ENCODE measurements at regions not wholly inside any gene's neighbourhood (a gene's known extent, or its start where the extent isn't known, plus 50 kb on each side); places are given as distances from the start of the nearest gene placed in this dataset.

- DNase-seq (ENCODE audit: extremely low read depth in 1 of 2, low read depth in 1 of 2), result no peak
Measured at GRCh38 chr16:87228363-87228762, 88.8 kb downstream of the C16orf95 start.

GRCh38 chr16:87229230-87230188 lies 87.7 kb downstream of the C16orf95 start:
- DNase-seq (ENCODE audit: extremely low read depth in 1 of 2, low read depth in 1 of 2), result no peak

- DNase-seq (ENCODE audit: extremely low read depth in 1 of 2, low read depth in 1 of 2), result no peak
Measured at GRCh38 chr16:87230571-87230970, 86.6 kb downstream of the C16orf95 start.

- DNase-seq (ENCODE audit: extremely low read depth in 1 of 2, low read depth in 1 of 2), result no peak
Measured at GRCh38 chr16:87231295-87231694, 85.9 kb downstream of the C16orf95 start.

GRCh38 chr16:87231911-87232310 lies 85.3 kb downstream of the C16orf95 start:
- no peak for DNase-seq (ENCODE audit: extremely low read depth in 1 of 2, low read depth in 1 of 2)

GRCh38 chr16:87233928-87234327 lies 83.3 kb downstream of the C16orf95 start:
- no peak for DNase-seq (ENCODE audit: extremely low read depth in 1 of 2, low read depth in 1 of 2)

- DNase-seq (ENCODE audit: extremely low read depth in 1 of 2, low read depth in 1 of 2), result no peak
Measured at GRCh38 chr16:87234601-87235000, 82.6 kb downstream of the C16orf95 start.

GRCh38 chr16:87235810-87236515 lies 81.2 kb downstream of the C16orf95 start:
- no peak for DNase-seq (ENCODE audit: extremely low read depth in 1 of 2, low read depth in 1 of 2)

- no peak for DNase-seq (ENCODE audit: extremely low read depth in 1 of 2, low read depth in 1 of 2)
Measured at GRCh38 chr16:87236516-87237115, 80.6 kb downstream of the C16orf95 start.

GRCh38 chr16:87238361-87238715 lies 78.9 kb downstream of the C16orf95 start:
- no peak for DNase-seq (ENCODE audit: extremely low read depth in 1 of 2, low read depth in 1 of 2)

GRCh38 chr16:87239545-87239944 lies 77.6 kb downstream of the C16orf95 start:
- DNase-seq (ENCODE audit: extremely low read depth in 1 of 2, low read depth in 1 of 2), result no peak

- DNase-seq (ENCODE audit: extremely low read depth in 1 of 2, low read depth in 1 of 2), result no peak
Measured at GRCh38 chr16:87240211-87241136, 76.7 kb downstream of the C16orf95 start.

GRCh38 chr16:87241137-87241771 lies 75.9 kb downstream of the C16orf95 start:
- no peak for DNase-seq (ENCODE audit: extremely low read depth in 1 of 2, low read depth in 1 of 2)

- no peak for DNase-seq (ENCODE audit: extremely low read depth in 1 of 2, low read depth in 1 of 2)
Measured at GRCh38 chr16:87243478-87243877, 73.7 kb downstream of the C16orf95 start.

GRCh38 chr16:87244636-87245197 lies 72.5 kb downstream of the C16orf95 start:
- no peak for DNase-seq (ENCODE audit: extremely low read depth in 1 of 2, low read depth in 1 of 2)

GRCh38 chr16:87245511-87245910 lies 71.7 kb downstream of the C16orf95 start:
- no peak for DNase-seq (ENCODE audit: extremely low read depth in 1 of 2, low read depth in 1 of 2)

- DNase-seq (ENCODE audit: extremely low read depth in 1 of 2, low read depth in 1 of 2), result no peak
Measured at GRCh38 chr16:87246269-87247065, 70.7 kb downstream of the C16orf95 start.

GRCh38 chr16:87248714-87249113 lies 68.5 kb downstream of the C16orf95 start:
- DNase-seq (ENCODE audit: extremely low read depth in 1 of 2, low read depth in 1 of 2), result no peak

- no peak for DNase-seq (ENCODE audit: extremely low read depth in 1 of 2, low read depth in 1 of 2)
Measured at GRCh38 chr16:87249425-87249824, 67.8 kb downstream of the C16orf95 start.

All from activated CD8-positive, alpha-beta memory T cell treated with anti-CD3 and anti-CD28 coated beads for 1 hour (primary cell).